ENCODE measurements at regions not wholly inside any gene's neighbourhood (a gene's known extent, or its start where the extent isn't known, plus 50 kb on each side); places are given as distances from the start of the nearest gene placed in this dataset.
A peak's percentile ranks its signal among the peaks of the same experiment; 100 is the strongest.
"Not testable (repeated sequence)": the region's sequence is repeated elsewhere in the genome, so short reads cannot be mapped to it uniquely, and the experiment has no call there.

GRCh38 chr9:38186404-38187115 lies 117.5 kb upstream of the SHB start:
- peak in 1 of 2 donors; percentile 81 for DNase-seq (ENCODE audit: low read depth in 2 of 2)

GRCh38 chr9:38185647-38186403 lies 116.8 kb upstream of the SHB start:
- no peak for DNase-seq (ENCODE audit: low read depth in 2 of 2)

- peak in 1 of 2 donors; percentile 6 for DNase-seq (ENCODE audit: low read depth in 2 of 2)
These were observed 115.1 kb upstream of the SHB start for GRCh38 chr9:38183994-38184568.

- DNase-seq (ENCODE audit: low read depth in 2 of 2): peak in 1 of 2 donors; percentile 52
These were observed 113.3 kb upstream of the SHB start for GRCh38 chr9:38182321-38182720.

- DNase-seq (ENCODE audit: low read depth in 2 of 2): peak in 1 of 2 donors; percentile 50
These were observed 112.8 kb upstream of the SHB start for GRCh38 chr9:38181866-38182265.

GRCh38 chr9:38181232-38181631 lies 112.2 kb upstream of the SHB start:
- DNase-seq (ENCODE audit: low read depth in 2 of 2): peak in 1 of 2 donors; percentile 50

GRCh38 chr9:38180656-38181055 lies 111.6 kb upstream of the SHB start:
- DNase-seq (ENCODE audit: low read depth in 2 of 2): no peak

- DNase-seq (ENCODE audit: low read depth in 2 of 2): no peak
These were observed 110.9 kb upstream of the SHB start for GRCh38 chr9:38179965-38180364.

- peak in 1 of 2 donors; percentile 61 for DNase-seq (ENCODE audit: low read depth in 2 of 2)
These were observed 109.2 kb upstream of the SHB start for GRCh38 chr9:38178237-38178636.

- no peak for DNase-seq (ENCODE audit: low read depth in 2 of 2)
These were observed 108.7 kb upstream of the SHB start for GRCh38 chr9:38177680-38178079.

GRCh38 chr9:38176251-38176650 lies 107.2 kb upstream of the SHB start:
- peak in 1 of 2 donors; percentile 64 for DNase-seq (ENCODE audit: low read depth in 2 of 2)

GRCh38 chr9:38175423-38175822 lies 106.4 kb upstream of the SHB start:
- no peak for DNase-seq (ENCODE audit: low read depth in 2 of 2)

- DNase-seq (ENCODE audit: low read depth in 2 of 2): no peak
These were observed 103.6 kb upstream of the SHB start for GRCh38 chr9:38172586-38172985.

- DNase-seq (ENCODE audit: low read depth in 2 of 2): no peak
These were observed 102.9 kb upstream of the SHB start for GRCh38 chr9:38171926-38172325.

- no peak for DNase-seq (ENCODE audit: low read depth in 2 of 2)
These were observed 102.5 kb upstream of the SHB start for GRCh38 chr9:38171538-38171884.

GRCh38 chr9:38170763-38171537 lies 101.9 kb upstream of the SHB start:
- peak; percentile 33 to 66 for DNase-seq (ENCODE audit: low read depth in 2 of 2)

GRCh38 chr9:38170155-38170554 lies 101.1 kb upstream of the SHB start:
- DNase-seq (ENCODE audit: low read depth in 2 of 2): not testable (repeated sequence)

GRCh38 chr9:38166501-38166900 lies 97.5 kb upstream of the SHB start:
- DNase-seq (ENCODE audit: low read depth in 2 of 2): no peak

GRCh38 chr9:38164659-38165221 lies 95.7 kb upstream of the SHB start:
- DNase-seq (ENCODE audit: low read depth in 2 of 2): peak in 1 of 2 donors; percentile 5

GRCh38 chr9:38163518-38163917 lies 94.5 kb upstream of the SHB start:
- DNase-seq (ENCODE audit: low read depth in 2 of 2): no peak

Measured in lung microvascular endothelial cell (primary cell).